ENCODE measurements at regions not wholly inside any gene's neighbourhood (a gene's known extent, or its start where the extent isn't known, plus 50 kb on each side); places are given as distances from the start of the nearest gene placed in this dataset.
"Not testable (repeated sequence)": the region's sequence is repeated elsewhere in the genome, so short reads cannot be mapped to it uniquely, and the experiment has no call there.

DNA sequence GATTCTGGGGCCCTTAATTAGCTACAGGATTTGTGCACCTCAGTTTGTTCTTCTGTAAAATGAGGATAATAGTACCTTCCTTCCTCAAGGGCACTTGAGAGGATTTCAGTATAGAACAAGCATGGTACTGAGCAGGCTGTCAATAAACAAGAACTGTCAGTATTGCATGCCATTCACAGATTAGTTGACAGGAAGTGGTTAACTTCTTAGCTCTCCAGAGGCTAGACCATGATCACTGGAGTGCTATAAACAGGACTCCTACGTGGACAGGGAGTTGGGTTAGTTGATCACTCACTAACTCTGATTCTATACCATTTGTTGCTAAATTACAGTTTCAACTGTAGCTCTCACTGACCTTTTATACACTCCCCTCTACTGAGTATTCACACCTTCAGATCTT is 126.2 kb upstream of the DAB1 start:
- TF ChIP-seq POLR2A (IDR thresholded peaks at IDR 0.05; ENCODE audit: low read depth, low read length) = no peak
- TF ChIP-seq POLR2AphosphoS5 (IDR thresholded peaks at IDR 0.05; ENCODE audit: low read depth, low read length) = no peak
- TF ChIP-seq TAF1 (IDR thresholded peaks at IDR 0.05; ENCODE audit: borderline replicate concordance, low read depth, low read length) = no peak
- DNase-seq (ENCODE audit: insufficient read length) (no peak), FAIRE-seq (no peak)

DNA sequence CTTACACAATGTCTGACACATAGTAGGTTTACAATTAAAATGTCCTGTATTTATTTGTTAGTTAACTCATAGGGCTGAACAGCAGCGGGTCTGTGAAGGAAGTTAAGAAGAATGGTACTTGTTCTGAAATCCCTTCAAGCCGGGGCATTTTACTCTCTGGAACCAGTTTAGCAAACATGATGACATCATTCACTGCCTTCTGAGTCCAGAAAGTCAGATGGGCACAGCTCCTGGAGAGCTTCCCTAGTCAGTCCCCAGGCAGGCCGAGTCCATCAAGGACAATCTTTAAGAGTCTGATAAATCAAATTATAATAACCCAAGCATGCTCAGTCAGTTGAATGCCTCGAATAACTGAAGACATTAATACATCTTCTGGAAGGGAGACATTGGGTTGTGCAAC is 125.4 kb upstream of the DAB1 start:
- no peak for TF ChIP-seq TAF1 (IDR thresholded peaks at IDR 0.05; ENCODE audit: borderline replicate concordance, low read depth, low read length)
- TF ChIP-seq POLR2A (IDR thresholded peaks at IDR 0.05; ENCODE audit: low read depth, low read length) = no peak
- TF ChIP-seq POLR2AphosphoS5 (IDR thresholded peaks at IDR 0.05; ENCODE audit: low read depth, low read length) = no peak

DNA sequence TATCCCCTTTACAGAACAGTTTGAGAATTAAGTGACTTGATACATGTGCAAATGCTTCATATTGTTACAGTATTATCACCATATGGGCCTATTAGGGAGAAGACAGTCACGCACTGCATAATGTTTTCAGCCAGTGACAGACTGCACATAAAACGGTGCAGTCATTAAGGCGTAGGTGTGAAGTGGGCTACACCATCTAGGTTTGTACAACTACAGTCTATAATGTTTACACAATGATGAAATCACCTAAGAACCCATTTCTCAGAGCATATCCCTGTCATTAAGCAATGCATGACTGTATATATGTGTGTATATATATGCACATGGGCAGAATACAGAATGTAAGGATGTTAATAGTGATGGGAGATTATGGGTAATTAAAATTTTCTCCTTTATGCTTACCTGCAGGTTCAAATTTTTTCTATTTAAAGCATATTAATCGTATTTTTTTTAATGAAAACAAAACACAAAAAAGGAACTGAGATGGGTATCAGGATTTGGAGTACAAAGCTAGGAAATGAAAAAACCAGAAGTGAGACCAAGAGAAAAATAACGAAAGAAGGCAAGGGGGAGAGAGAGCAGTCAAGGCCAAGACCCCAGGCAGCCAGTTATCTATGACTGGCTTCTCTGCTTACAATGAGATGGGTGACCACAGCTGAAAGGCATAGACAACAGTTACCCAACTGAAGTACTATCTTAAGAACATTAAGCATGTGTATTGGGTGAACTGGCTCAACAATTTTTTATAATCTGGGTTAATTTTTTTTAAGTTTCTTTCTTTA is 122.9 kb upstream of the DAB1 start:
- FAIRE-seq (no peak), DNase-seq (ENCODE audit: insufficient read length) (no peak)
- TF ChIP-seq POLR2A (IDR thresholded peaks at IDR 0.05; ENCODE audit: low read depth, low read length) (no peak), TAF1 (IDR thresholded peaks at IDR 0.05; ENCODE audit: borderline replicate concordance, low read depth, low read length) (no peak), POLR2AphosphoS5 (IDR thresholded peaks at IDR 0.05; ENCODE audit: low read depth, low read length) (no peak)

More for the DNA sequence above, 125.4 kb upstream of the DAB1 start:
- FAIRE-seq (no peak), DNase-seq (ENCODE audit: insufficient read length) (no peak)

DNA sequence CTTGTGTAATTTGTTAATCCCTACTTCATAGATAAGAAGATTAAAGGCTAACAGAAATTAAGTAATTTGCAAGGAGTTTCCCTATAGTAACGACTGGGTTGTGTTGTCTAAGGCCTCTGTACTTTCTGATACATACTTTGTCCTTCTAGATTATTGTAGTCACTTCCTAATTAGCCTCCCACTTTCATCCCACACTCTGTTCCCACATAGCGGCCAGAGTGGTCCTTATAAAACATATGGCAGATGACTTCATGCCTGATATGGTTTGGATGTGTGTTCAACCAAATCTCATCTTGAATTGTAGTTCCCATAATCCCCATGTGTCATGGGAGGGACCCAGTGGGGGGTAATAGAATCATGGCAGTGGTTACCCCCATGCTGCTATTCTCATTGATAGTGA is 120.5 kb upstream of the DAB1 start:
- DNase-seq (ENCODE audit: insufficient read length) = no peak
- no peak for FAIRE-seq
- no peak for TF ChIP-seq POLR2AphosphoS5 (IDR thresholded peaks at IDR 0.05; ENCODE audit: low read depth, low read length)
- TF ChIP-seq POLR2A (IDR thresholded peaks at IDR 0.05; ENCODE audit: low read depth, low read length) = no peak
- no peak for TF ChIP-seq TAF1 (IDR thresholded peaks at IDR 0.05; ENCODE audit: borderline replicate concordance, low read depth, low read length)

DNA sequence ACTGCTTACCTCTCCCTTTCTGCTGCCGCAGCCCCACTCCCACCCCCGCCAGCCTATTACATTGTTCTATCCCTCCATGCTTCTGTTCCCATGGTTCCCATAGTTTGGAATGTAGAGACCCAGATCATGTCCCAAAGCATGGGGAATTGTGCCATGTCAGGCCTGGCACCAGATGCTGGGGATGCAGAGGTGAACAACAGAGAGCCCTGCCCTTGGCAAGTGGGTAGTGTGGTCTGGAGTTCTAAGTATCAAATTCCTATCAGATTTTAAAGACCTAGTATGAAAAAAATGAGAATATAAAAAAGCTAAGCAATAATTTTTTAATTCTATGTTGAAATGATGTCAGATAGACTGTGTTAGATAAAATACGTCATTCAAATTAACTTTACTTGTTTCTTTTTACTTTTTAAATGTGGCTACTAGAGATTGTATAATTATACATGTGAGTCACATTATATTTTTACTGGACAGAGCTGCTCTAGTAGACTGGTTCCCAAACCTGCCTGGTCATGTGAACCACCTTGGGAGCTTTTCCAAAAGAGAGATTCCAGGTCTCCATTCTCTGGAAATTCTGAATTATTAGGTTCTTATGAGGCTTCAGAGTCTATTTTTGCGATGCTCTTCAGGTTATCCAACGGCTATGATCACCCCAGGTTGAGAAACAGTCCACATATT is 113.0 kb upstream of the DAB1 start:
- TF ChIP-seq POLR2A (IDR thresholded peaks at IDR 0.05; ENCODE audit: low read depth, low read length) (no peak), POLR2AphosphoS5 (IDR thresholded peaks at IDR 0.05; ENCODE audit: low read depth, low read length) (no peak), TAF1 (IDR thresholded peaks at IDR 0.05; ENCODE audit: borderline replicate concordance, low read depth, low read length) (no peak)

DNA sequence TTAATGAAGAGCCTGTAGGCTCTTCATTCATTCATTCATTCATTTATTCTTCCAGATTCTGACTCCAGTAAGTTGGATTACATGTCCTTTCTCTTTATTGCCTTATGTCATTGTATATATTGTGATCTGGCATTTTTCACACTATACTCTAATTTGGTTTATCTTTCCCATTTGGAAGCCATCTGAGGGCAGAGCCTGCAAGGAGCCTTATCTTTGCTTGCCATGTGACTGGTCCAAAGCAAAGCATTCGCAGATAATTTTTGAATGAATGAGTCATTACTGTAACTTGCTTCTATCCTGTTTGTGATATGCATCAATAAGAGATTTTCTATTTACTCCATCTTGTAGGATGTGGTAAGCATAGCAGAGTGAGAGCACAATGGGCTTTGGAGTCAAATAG is 108.4 kb upstream of the DAB1 start:
- no peak for FAIRE-seq
- DNase-seq (ENCODE audit: insufficient read length) = no peak
- TF ChIP-seq POLR2AphosphoS5 (IDR thresholded peaks at IDR 0.05; ENCODE audit: low read depth, low read length) (no peak), TAF1 (IDR thresholded peaks at IDR 0.05; ENCODE audit: borderline replicate concordance, low read depth, low read length) (no peak), POLR2A (IDR thresholded peaks at IDR 0.05; ENCODE audit: low read depth, low read length) (no peak)

More for the DNA sequence above, 113.0 kb upstream of the DAB1 start:
- DNase-seq (ENCODE audit: insufficient read length) = no peak
- no peak for FAIRE-seq

DNA sequence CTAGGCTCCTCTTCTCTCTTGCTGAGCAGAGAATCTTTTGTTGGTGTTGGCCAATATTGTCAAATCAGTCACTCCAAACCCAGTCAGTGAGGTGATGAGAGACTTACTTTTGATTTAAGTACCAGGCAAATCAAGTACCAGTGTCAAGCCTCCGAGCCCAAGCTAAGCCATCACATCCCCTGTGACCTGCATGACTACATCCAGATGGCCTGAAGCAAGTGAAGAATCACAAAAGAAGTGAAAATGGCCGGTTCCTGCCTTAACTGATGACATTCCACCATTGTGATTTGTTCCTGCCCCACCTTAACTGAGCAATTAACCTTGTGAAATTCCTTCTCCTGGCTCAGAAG is 107.0 kb upstream of the DAB1 start:
- DNase-seq (ENCODE audit: insufficient read length); FAIRE-seq: not testable (repeated sequence)

DNA sequence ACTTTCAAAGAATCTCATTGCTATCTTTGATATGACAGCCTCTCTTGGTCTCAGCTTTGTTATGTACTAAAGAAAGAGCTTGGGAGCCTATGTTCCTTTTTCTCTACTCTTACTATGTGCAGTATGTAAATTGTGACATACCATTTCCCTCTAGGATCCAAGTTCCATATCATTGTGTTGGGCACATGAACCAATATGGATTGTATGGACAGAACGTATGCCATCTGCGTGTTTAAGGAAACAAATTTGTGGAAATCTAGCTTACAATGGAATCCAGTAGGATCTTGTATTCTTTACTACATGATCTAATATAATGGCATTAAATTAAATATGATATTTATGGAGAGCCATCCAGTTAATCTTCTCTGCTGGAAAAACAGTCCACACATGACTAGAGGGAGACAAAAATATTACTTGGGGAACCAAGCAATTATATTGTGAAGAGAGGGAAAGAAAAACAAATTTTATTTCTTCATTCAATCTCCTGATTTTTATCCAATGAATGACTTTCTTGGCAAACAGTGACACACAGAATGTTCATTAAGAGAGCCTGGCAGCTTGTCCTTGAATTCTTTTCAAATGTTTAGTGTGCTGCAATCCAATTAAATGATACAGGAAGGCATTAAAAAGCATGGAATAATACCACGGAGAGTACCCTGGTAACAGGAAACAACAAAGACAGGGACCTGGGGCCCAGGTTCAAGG is 106.5 kb upstream of the DAB1 start:
- TF ChIP-seq TAF1 (IDR thresholded peaks at IDR 0.05; ENCODE audit: borderline replicate concordance, low read depth, low read length) (no peak), POLR2A (IDR thresholded peaks at IDR 0.05; ENCODE audit: low read depth, low read length) (no peak)
- FAIRE-seq = no peak
- DNase-seq (ENCODE audit: insufficient read length) = no peak

DNA sequence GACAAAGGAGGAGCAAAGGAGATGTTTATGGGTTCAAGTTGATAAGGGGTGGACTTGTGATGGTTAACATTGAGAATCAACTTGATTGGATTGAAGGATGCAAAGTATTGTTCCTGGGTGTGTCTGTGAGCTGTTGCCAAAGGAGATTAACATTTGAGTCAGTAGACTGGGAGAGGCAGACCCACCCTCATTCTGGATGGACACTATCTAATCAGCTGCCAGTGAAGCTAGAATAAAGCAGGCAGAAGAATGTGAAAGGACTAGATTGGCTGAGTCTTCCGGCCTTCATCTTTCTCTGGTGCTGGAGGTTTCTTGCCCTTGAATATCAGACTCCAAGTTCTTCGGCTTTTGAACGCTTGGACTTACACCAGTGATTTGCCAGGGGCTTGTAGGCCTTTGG is 98.7 kb upstream of the DAB1 start:
- DNase-seq (ENCODE audit: insufficient read length) (no peak), FAIRE-seq (no peak)
- TF ChIP-seq TAF1 (IDR thresholded peaks at IDR 0.05; ENCODE audit: borderline replicate concordance, low read depth, low read length) (no peak), POLR2AphosphoS5 (IDR thresholded peaks at IDR 0.05; ENCODE audit: low read depth, low read length) (no peak), POLR2A (IDR thresholded peaks at IDR 0.05; ENCODE audit: low read depth, low read length) (no peak)

DNA sequence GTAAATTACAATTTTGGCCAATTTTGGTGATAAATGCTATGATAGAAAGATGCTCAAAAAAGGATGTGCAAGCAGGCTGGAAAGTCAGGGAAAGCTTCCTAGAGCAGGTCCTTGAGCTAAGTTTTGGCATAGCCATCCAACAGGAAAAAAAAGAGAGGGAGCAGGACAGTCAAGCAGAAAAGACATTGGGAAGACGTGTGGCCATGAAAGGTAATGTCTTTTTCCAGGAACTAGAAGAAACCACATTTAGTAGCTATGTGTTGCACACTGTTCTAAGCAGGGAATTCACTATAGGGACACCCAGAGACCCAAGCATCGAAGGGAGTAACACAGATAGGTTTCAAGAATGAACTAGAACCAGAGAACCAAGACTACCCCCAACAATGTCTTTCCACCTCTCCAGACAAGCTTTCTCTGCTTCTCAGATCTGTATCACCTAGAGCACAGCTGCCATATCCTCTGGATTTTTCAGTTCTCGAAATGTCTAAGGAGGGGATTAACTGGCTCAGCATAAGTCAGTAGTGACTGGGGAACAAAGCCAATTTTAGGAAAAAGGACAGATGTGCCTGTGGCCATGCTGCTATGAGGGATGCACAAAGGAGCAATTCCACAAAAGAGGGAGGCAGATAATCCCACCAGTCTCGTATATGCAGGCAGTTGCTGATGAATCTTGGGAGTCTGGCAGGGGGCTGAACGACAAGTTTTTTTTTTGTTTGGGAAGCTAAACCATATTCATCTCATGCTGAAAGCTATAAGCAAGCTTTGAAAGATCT is 97.1 kb upstream of the DAB1 start:
- TF ChIP-seq TAF1 (IDR thresholded peaks at IDR 0.05; ENCODE audit: borderline replicate concordance, low read depth, low read length) = no peak
- TF ChIP-seq POLR2AphosphoS5 (IDR thresholded peaks at IDR 0.05; ENCODE audit: low read depth, low read length) = no peak
- TF ChIP-seq POLR2A (IDR thresholded peaks at IDR 0.05; ENCODE audit: low read depth, low read length) = no peak
- FAIRE-seq = no peak

DNA sequence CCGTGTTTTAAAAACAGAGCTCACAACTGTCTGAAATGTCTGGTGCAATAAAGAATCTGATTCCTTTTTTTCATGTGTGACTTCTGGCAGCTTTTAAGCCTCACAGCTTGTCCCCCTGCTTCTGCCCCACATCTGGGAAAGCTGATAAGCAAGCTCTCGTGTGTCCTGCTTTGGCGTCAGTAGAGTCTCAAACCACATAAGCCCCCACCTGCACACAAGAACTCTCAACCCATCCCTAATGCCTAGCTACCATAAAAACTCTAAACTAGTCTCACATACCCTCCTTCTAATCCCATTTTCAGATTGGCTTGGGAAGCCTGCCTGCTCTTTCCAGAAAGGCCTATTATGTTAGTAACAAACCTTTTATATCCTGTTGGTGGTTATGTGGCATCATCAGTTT is 94.6 kb upstream of the DAB1 start:
- DNase-seq (ENCODE audit: insufficient read length) = no peak
- FAIRE-seq = no peak
- TF ChIP-seq POLR2AphosphoS5 (IDR thresholded peaks at IDR 0.05; ENCODE audit: low read depth, low read length) = no peak
- no peak for TF ChIP-seq POLR2A (IDR thresholded peaks at IDR 0.05; ENCODE audit: low read depth, low read length)
- no peak for TF ChIP-seq TAF1 (IDR thresholded peaks at IDR 0.05; ENCODE audit: borderline replicate concordance, low read depth, low read length)

More for the DNA sequence above, 97.1 kb upstream of the DAB1 start:
- DNase-seq (ENCODE audit: insufficient read length) = no peak
